Testis (tissue), 2 donors: ENCODE measurements at regions not wholly inside any gene's neighbourhood (a gene's known extent, or its start where the extent isn't known, plus 50 kb on each side); places are given as distances from the start of the nearest gene placed in this dataset.

Source experiments
- DNase-seq: peaks from one replicate; pipeline ENCODE4 v3.0.0-alpha.2; 2019
- H3K27ac ChIP-seq, 2 donors: fragments of 200-600 bp; sonication (generic); one replicate each; pipeline ENCODE4 v1.5.1; 2019
- H3K27me3 ChIP-seq: fragments of 200-600 bp; sonication (generic); one replicate; pipeline ENCODE4 v1.5.1; 2019
- H3K36me3 ChIP-seq: fragments of 200-600 bp; sonication (generic); one replicate; pipeline ENCODE4 v1.5.1; 2017; ENCODE audit warnings: low read depth; ENCODE audit errors: missing control alignments
- H3K4me1 ChIP-seq: fragments of 200-600 bp; sonication (generic); one replicate; pipeline ENCODE4 v1.5.1; 2019
- H3K4me3 ChIP-seq, 2 donors: fragments of 200-600 bp; sonication (generic); one replicate each; pipeline ENCODE4 v1.5.1; 2017 to 2019
- H3K9me3 ChIP-seq: fragments of 200-600 bp; sonication (generic); one replicate; pipeline ENCODE4 v1.5.1; 2017
- CTCF ChIP-seq, 3 experiments: fragments of 450-650 bp in 2 of 3; fragments of 200-600 bp in 1 of 3; sonication (generic) in 1 of 3; IDR thresholded peaks; one replicate each; pipeline ENCODE4 v1.5.1; 2016 to 2019; ENCODE audit warnings: antibody characterized with exemption in 3 of 3, mild to moderate bottlenecking in 2 of 3, moderate library complexity in 1 of 3
- POLR2A ChIP-seq: fragments of 450-650 bp; IDR thresholded peaks from one replicate; pipeline ENCODE4 v1.6.1; 2017; ENCODE audit warnings: antibody characterized with exemption, mild to moderate bottlenecking, moderate library complexity
- WGBS, 2 donors: methylation state at CpG; one replicate each; pipeline ENCODE4 v1.1.5; 2018; 5-methylcytosine and 5-hydroxymethylcytosine counted together
- intact Hi-C: fragments of 100-400 bp; cut with DNase I; formaldehyde crosslinking; loops from one replicate; pipeline ENCODE4 v1.15.1; 2023; ENCODE audit warnings: low total_unique reads

- Histone ChIP-seq H3K36me3 (no peaks in the 10 kb centered on the region), H3K9me3 (no peaks in the 10 kb centered on the region), H3K27me3 (no peaks in the 10 kb centered on the region), H3K4me1 (no peaks in the 10 kb centered on the region), H3K27ac (no peak overlapping the region), H3K4me3 (no peak overlapping the region)
- DNase-seq: no peak
- TF ChIP-seq CTCF (IDR thresholded peaks at IDR 0.05) (no peak), POLR2A (no peak)
- WGBS, 2 donors: 86 to 96% methylated on average over 2 of the region's 2 CpGs
- intact Hi-C loops: no loop called here
Measured at GRCh38 chr6:19664878-19665612, 172.1 kb upstream of the ID4 start.

- Histone ChIP-seq H3K27ac (no peak overlapping the region), H3K4me1 (no peaks in the 10 kb centered on the region), H3K36me3 (no peaks in the 10 kb centered on the region), H3K27me3 (no peaks in the 10 kb centered on the region), H3K4me3 (no peak overlapping the region), H3K9me3 (no peaks in the 10 kb centered on the region)
- intact Hi-C loops: no loop called here
- no peak for TF ChIP-seq CTCF (IDR thresholded peaks at IDR 0.05)
- TF ChIP-seq POLR2A: no peak
- no peak for DNase-seq
- WGBS, 2 donors: 22 to 46% methylated on average over 1 of the region's 1 CpG
Measured at GRCh38 chr6:19665613-19665909, 171.6 kb upstream of the ID4 start.

DNA sequence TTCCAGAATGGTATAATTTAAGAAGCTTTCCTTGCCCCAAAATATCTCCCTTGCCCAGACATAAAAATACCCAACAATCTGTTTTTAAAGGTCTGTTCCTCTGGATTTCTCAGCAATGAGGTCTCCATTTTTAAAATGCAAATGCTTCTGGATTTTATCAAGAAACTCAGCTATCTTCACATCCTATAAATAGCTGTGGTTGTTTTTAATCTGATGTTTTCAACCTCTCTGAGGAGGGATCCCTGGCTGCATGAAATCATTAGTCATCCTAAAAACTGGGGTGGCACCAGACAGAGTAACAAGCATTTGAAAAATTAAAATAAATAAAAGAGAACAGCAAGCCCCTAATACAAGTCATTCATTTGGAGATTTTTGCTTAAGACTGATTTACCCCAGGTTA is 168.5 kb upstream of the ID4 start:
- no peak overlapping the region for H3K27ac ChIP-seq
- H3K9me3 ChIP-seq: no peaks in the 10 kb centered on the region
- no peak overlapping the region for H3K4me3 ChIP-seq
- intact Hi-C loops: no loop called here
- no peaks in the 10 kb centered on the region for H3K4me1 ChIP-seq
- no peak for DNase-seq
- TF ChIP-seq POLR2A: no peak
- no peak for TF ChIP-seq CTCF (IDR thresholded peaks at IDR 0.05)
- H3K36me3 ChIP-seq: no peaks in the 10 kb centered on the region
- no peaks in the 10 kb centered on the region for H3K27me3 ChIP-seq

GRCh38 chr6:19669206-19669605 is 168.0 kb upstream of the ID4 start:
- intact Hi-C loops: no loop called here
- Histone ChIP-seq H3K4me1 (no peaks in the 10 kb centered on the region), H3K4me3 (no peak overlapping the region), H3K27me3 (no peaks in the 10 kb centered on the region), H3K36me3 (no peaks in the 10 kb centered on the region), H3K27ac (no peak overlapping the region), H3K9me3 (no peaks in the 10 kb centered on the region)
- TF ChIP-seq POLR2A (no peak), CTCF (IDR thresholded peaks at IDR 0.05) (no peak)
- no peak for DNase-seq

DNA sequence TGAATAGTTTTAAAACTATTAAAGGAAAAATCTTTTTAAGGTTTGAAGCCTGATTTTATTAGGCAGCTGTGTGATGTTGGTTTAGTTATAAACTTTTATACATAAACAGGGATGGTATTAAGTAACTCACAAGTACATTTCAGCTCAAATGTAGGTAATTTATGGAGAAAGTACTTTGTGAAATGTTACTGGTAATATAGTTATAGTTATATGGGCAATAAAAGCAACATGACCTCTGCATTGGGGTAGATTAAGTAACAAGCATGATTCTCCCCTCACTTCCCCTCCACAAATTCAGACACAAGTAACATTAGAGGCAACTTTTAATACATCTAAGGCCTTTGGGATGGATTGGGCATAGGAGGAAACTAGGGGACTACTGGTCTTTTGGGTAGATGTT is 154.3 kb upstream of the ID4 start:
- no peak for TF ChIP-seq CTCF (IDR thresholded peaks at IDR 0.05)
- no peak for TF ChIP-seq POLR2A
- Histone ChIP-seq H3K27ac (no peak overlapping the region), H3K4me1 (no peaks in the 10 kb centered on the region), H3K27me3 (no peaks in the 10 kb centered on the region), H3K9me3 (no peaks in the 10 kb centered on the region), H3K4me3 (no peak overlapping the region), H3K36me3 (no peaks in the 10 kb centered on the region)
- DNase-seq: no peak
- intact Hi-C loops: no loop called here
